DND-41 (cell line): ENCODE measurements at regions not wholly inside any gene's neighbourhood (a gene's known extent, or its start where the extent isn't known, plus 50 kb on each side); places are given as distances from the start of the nearest gene placed in this dataset.
A peak's percentile ranks its signal among the peaks of the same experiment; 100 is the strongest.

ENCODE experiments used
- ATAC-seq: fragments of 200-7000 bp; cut with Tn5 transposase; 3 replicates; pipeline ENCODE4 v1.9.1; 2021; ENCODE audit warnings: low read depth; ENCODE audit not compliant: insufficient read depth
- DNase-seq: peaks from one replicate; pipeline ENCODE4 v3.0.0-alpha.2; 2020
- H2AFZ ChIP-seq: 2 replicates; pipeline ENCODE4 v1.6.0; 2012; ENCODE audit warnings: low read depth, low read length
- H3K27ac ChIP-seq: 2 replicates; pipeline ENCODE4 v1.5.1; 2012; ENCODE audit warnings: low read length, inconsistent platforms
- H3K27me3 ChIP-seq: fragments of 200-600 bp; sonication (generic); 2 replicates; pipeline ENCODE4 v1.6.0; 2012; ENCODE audit warnings: low read length, mild to moderate bottlenecking, inconsistent platforms; ENCODE audit not compliant: insufficient read depth, poor library complexity
- H3K36me3 ChIP-seq: 2 replicates; pipeline ENCODE4 v1.5.1; 2012; ENCODE audit warnings: low read length, inconsistent platforms; ENCODE audit not compliant: insufficient read depth
- H3K4me1 ChIP-seq: 2 replicates; pipeline ENCODE4 v1.5.1; 2012; ENCODE audit warnings: mild to moderate bottlenecking, low read length; ENCODE audit not compliant: insufficient read depth
- H3K4me2 ChIP-seq: 2 replicates; pipeline ENCODE4 v1.6.0; 2012; ENCODE audit warnings: mild to moderate bottlenecking, moderate library complexity, low read length, inconsistent platforms; ENCODE audit not compliant: insufficient read depth
- H3K4me3 ChIP-seq, 2 experiments: fragments of 200-600 bp in 1 of 2; shearing (Covaris generic) in 1 of 2; 2 replicates each; pipeline ENCODE4 v1.5.1; 2012 to 2016; ENCODE audit warnings: inconsistent platforms in 2 of 2, low read length in 2 of 2, mild to moderate bottlenecking in 2 of 2, low read depth in 1 of 2, moderate library complexity in 1 of 2
- H3K79me2 ChIP-seq: 2 replicates; pipeline ENCODE4 v1.6.0; 2012; ENCODE audit warnings: low read length, inconsistent platforms; ENCODE audit not compliant: insufficient read depth
- H3K9ac ChIP-seq: 2 replicates; pipeline ENCODE4 v1.6.0; 2012; ENCODE audit warnings: low read depth, mild to moderate bottlenecking, inconsistent platforms, low read length, moderate library complexity
- H3K9me3 ChIP-seq: 2 replicates; pipeline ENCODE4 v1.5.1; 2012; ENCODE audit warnings: low read length, moderate library complexity, mild to moderate bottlenecking, inconsistent platforms; ENCODE audit not compliant: insufficient read depth, severe bottlenecking
- H4K20me1 ChIP-seq: 2 replicates; pipeline ENCODE4 v1.6.0; 2012; ENCODE audit warnings: low read length; ENCODE audit not compliant: insufficient read depth
- EZH2 ChIP-seq: IDR thresholded peaks from 3 replicates; pipeline ENCODE4 v1.6.1; 2012; ENCODE audit warnings: borderline replicate concordance, low read depth, mild to moderate bottlenecking, moderate library complexity, low read length, inconsistent platforms; ENCODE audit not compliant: severe bottlenecking
- TF ChIP-seq, protein P1 (sequence below): IDR thresholded peaks from 2 replicates; pipeline ENCODE4 v1.5.1; 2012; ENCODE audit warnings: borderline replicate concordance, low read length, moderate library complexity, mild to moderate bottlenecking; ENCODE audit not compliant: poor library complexity, severe bottlenecking; ENCODE audit errors: extremely low read depth

DNA sequence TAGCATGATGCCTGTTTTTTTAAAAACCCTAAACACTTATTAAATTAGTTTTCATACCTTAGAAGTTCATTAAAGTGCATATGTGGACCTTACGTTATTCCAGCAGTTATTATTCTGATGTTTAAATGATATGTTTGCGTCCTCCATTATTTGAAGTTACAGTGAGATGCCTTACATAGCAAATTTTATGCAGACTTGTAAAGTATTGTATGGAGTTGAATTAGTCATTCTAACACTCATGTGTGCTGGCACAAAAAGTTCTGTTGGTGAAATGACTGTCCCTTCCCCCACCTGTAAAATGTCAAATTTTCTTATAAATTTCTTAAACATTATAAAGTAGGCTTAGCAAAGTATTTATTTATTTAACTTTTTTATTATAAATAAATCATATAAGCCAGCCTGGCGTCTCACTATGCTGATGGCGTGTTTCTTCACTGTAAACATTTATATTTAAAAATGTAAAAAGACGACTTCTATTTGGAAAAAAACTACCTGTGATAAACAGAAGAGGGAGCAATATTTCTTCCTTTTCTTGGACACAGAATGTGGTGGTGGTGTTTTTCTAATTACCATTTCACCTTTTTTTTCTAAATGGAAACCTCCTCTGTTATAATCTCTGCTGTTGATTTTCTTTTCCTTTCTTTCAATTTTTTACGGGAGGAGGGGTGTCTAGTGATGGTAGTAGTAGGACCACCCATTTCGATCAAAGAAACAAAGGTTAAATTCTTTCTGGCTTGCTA lies 155.4 kb downstream of the RFPL4B start:
- no peak overlapping the region for H2AFZ ChIP-seq
- no peaks in the 10 kb centered on the region for H3K9me3 ChIP-seq
- no peak for DNase-seq

DNA sequence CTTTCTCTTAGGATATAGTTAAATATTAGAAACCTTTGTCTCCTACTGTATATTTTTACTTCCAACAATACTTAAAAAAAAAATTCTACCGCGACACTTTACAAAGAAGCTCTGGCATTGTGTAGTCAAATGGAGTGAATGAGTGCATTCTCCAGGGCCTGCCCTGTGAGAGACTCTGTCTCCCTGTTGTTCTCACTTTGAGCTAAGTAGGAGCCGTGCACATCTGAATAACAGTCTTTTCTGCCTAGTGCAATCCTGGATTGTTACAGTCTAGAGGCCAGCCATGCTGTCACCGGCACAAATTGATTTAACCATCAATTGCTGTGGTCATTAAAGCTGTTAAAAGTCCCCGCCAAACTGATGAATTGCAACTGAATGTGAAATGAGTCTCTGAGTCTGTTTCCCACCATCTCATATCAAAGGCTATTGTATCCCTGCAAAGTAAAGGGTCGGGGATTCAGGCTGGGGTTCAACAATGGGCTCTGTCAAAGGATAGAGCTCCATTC lies 156.0 kb downstream of the RFPL4B start:
- Histone ChIP-seq H3K4me2 (no peak overlapping the region), H3K9ac (no peak overlapping the region), H3K9me3 (no peaks in the 10 kb centered on the region), H3K4me1 (no peaks in the 10 kb centered on the region), H3K36me3 (no peaks in the 10 kb centered on the region), H4K20me1 (no peaks in the 10 kb centered on the region), H2AFZ (no peak overlapping the region), H3K79me2 (no peaks in the 10 kb centered on the region), H3K4me3 (no peak overlapping the region), H3K27me3 (no peaks in the 10 kb centered on the region), H3K27ac (no peak overlapping the region)
- ATAC-seq (no peak), DNase-seq (no peak)
- no peak for TF ChIP-seq EZH2
- TF ChIP-seq, protein P1, sequence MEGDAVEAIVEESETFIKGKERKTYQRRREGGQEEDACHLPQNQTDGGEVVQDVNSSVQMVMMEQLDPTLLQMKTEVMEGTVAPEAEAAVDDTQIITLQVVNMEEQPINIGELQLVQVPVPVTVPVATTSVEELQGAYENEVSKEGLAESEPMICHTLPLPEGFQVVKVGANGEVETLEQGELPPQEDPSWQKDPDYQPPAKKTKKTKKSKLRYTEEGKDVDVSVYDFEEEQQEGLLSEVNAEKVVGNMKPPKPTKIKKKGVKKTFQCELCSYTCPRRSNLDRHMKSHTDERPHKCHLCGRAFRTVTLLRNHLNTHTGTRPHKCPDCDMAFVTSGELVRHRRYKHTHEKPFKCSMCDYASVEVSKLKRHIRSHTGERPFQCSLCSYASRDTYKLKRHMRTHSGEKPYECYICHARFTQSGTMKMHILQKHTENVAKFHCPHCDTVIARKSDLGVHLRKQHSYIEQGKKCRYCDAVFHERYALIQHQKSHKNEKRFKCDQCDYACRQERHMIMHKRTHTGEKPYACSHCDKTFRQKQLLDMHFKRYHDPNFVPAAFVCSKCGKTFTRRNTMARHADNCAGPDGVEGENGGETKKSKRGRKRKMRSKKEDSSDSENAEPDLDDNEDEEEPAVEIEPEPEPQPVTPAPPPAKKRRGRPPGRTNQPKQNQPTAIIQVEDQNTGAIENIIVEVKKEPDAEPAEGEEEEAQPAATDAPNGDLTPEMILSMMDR: no peak

More for the DNA sequence above, 155.4 kb downstream of the RFPL4B start:
- no peak overlapping the region for H3K9ac ChIP-seq
- H3K4me2 ChIP-seq: no peak overlapping the region
- no peaks in the 10 kb centered on the region for H3K36me3 ChIP-seq
- H3K4me1 ChIP-seq: no peaks in the 10 kb centered on the region
- TF ChIP-seq EZH2: no peak
- TF ChIP-seq, protein P1: peak; percentile 14
- no peak for ATAC-seq
- no peaks in the 10 kb centered on the region for H3K79me2 ChIP-seq
- H4K20me1 ChIP-seq: no peaks in the 10 kb centered on the region
- no peak overlapping the region for H3K27ac ChIP-seq
- no peak overlapping the region for H3K4me3 ChIP-seq
- no peaks in the 10 kb centered on the region for H3K27me3 ChIP-seq

DNA sequence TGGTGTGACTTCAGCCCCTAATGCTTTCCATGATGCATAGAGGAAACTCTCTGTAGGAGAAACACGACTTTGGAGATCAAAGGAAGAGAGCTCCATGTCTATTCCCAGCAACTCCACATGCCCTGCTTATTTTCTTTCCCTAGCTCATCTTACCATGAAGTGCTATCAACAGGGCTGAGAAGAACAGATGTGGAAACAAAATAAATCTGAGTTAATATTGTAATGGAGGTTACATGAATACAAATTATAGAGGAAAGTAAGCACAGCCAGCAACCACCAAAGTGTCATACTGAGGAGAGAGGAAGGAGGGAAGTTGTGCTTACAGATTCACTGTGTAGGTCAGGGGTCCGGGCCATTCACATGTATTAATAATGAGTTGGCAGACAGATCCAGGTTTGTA lies 157.5 kb downstream of the RFPL4B start:
- H3K9me3 ChIP-seq: no peaks in the 10 kb centered on the region
- ATAC-seq (no peak), DNase-seq (no peak)
- H3K4me1 ChIP-seq: no peaks in the 10 kb centered on the region
- H3K36me3 ChIP-seq: no peaks in the 10 kb centered on the region
- no peak overlapping the region for H3K4me3 ChIP-seq
- no peaks in the 10 kb centered on the region for H3K79me2 ChIP-seq
- no peak overlapping the region for H3K27ac ChIP-seq
- H3K27me3 ChIP-seq: no peaks in the 10 kb centered on the region
- no peak overlapping the region for H3K4me2 ChIP-seq
- TF ChIP-seq, protein P1: no peak
- no peak for TF ChIP-seq EZH2
- no peaks in the 10 kb centered on the region for H4K20me1 ChIP-seq
- H2AFZ ChIP-seq: no peak overlapping the region
- no peak overlapping the region for H3K9ac ChIP-seq
